HT1080 (cell line): ENCODE measurements at regions not wholly inside any gene's neighbourhood (a gene's known extent, or its start where the extent isn't known, plus 50 kb on each side); places are given as distances from the start of the nearest gene placed in this dataset.
"Not testable (repeated sequence)": the region's sequence is repeated elsewhere in the genome, so short reads cannot be mapped to it uniquely, and the experiment has no call there.

Source experiments
- DNase-seq: peaks from one replicate; pipeline ENCODE4 v3.0.0-alpha.2; 2015; ENCODE audit warnings: low read depth

DNA sequence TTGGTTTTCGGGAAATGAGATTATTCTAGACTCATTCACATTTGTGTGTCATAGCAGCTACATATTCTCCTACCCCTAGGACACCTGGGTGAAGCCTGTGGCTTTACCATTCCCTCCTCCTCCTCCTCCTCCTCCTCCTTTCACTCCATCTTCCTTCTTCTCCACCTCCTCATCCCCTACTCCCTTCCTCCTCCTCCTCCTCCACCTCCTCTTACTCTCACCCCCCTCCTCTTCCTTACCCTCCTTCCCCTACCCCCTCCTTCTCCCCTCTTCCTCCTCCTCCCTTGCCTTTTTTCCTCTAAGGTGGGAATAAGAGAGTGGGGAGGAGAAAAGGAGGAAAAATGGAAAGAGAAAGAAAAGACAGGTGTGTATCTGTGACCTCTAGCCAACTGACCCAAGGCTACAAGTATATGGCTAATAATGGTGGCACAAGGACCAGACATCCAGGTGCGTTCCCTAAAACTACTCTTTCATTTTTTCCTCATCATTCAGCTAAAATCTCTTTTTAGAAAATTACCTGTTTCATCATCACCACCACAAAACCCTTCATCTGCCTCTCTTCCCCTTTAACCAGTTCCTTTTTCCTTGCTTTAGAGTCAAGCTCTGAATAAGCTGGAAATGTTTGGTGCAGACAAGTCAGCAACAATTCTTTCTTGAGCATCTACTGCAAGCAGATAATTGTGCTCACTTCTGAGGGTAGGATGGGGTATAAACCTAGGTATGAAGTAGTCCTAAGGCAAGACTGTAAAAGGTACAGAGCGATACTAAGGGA, 149.8 kb upstream of the FOXN3 start:
- no peak for DNase-seq

DNA sequence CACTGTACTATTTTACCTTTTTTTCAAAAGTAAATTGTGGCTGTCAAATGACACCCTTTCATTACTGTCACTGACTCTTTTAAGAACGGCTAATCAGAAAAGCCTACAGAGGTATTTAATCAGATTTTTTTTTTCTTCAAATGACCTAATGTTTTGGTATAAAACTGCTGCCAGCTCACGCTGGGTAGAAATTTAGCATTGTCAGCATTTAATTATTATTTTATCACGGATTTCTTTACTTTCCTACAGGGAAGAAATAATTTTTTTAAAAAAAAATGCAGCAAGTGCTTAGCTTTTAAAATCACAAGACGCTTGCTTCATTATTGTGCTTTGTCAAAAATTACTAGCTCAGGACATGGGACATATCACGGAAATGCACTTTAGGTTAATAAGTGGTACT, 149.1 kb upstream of the FOXN3 start:
- DNase-seq = no peak

DNA sequence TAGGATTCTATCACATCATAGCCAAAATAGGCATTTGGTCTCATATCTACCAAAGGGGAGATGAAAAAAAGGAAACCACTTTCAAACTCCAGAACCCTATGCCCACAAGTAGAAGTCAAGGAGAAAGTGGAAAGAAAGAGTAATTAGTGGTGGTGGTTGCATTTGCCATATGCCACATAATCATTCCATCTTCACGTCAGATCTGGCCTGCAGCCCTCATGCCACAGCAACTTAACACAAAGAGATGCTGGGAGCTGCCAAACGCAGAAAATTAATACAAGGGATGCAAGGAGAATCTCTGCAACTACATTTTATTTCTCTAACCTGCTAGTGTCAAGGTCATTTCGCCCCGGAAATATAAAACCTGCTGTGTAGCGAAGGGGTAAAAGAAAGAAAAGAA, 148.6 kb upstream of the FOXN3 start:
- DNase-seq = no peak

DNA sequence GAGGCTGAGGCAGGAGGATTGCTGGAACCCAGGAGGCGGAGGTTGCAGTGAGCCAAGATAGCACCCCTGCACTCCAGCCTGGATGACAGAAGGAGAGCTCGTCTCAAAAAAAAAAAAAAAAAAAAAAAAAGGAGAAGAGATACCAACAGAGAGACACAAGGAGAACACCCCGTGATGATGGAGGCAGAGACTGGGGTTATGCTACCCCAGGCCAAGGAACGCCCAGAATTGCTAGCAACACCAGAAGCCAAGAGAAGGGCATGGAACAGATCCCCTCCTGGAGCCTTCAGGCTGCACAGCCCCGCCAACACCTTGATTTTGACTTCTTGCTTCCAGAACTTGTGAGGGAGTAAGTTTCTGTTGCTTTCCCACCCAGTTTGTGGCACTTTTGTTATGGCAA, 148.0 kb upstream of the FOXN3 start:
- no peak for DNase-seq

DNA sequence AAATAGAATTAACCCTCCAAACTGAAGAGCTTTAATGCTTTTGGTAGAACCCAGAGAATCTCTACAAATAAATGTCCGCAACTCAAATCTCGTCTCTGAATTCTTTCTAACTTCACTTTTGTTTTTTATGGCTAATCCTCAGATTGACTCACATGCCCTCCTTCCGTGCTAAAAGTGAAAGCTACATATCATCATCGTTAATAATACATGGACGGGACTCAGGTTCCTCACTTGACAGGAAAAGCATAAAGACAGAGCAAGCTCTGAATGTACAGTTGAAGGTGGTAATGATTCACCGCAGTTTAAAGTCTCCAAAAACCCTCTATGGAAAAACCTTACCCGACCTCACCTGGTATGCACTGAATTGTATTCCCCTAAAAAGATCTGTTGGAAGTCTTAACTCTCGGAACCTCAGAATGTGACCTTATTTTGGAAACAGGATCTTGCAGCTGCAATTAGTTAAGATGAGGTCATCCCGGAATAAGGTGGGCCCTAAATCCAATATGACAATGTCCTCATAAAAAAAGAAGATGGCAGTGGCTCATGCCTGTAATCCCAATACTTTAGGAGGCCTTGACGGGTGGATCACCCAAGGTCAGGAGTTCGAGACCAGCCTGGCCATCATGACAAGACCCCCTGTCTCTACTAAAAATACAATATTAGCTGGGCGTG, 147.4 kb upstream of the FOXN3 start:
- peak; percentile 68 for DNase-seq

DNA sequence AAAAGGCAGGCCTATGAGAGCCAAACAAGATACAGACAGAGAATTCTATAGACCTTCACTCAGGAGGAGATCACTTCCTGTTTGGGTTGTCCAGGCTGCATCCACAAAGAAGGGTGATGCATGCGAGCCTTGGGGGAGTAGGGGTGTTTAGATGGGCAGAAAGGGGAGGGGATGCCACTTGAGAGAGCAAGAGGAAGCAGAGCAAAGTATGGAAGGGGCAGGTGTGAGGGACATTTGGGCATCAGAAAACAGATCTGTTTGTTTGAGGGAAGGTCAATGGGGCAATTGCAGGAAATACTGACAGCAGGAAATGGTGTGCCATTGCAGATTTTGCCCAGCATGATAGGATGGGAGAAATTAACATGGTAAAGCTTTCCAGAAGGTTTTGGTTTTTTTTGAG, 146.4 kb upstream of the FOXN3 start:
- no peak for DNase-seq

DNA sequence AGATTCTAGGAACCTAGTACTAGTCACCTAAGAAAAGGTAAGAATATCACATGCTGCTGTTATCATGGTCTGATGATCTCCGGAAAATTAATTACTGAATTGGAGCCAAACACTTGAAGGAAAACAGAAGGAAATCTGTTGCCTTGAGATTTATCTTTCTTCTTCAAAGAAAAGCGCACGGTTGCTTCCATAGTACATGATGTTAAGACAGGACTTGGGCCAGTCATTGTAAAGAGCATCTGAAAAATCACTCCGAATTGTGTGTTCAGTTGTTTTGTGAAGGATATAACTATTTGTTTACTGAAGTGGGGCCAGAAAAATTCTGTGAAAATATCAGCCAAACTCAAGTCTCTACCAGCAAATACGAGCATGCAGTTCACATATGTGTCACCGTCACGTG, 134.9 kb upstream of the FOXN3 start:
- no peak for DNase-seq

DNA sequence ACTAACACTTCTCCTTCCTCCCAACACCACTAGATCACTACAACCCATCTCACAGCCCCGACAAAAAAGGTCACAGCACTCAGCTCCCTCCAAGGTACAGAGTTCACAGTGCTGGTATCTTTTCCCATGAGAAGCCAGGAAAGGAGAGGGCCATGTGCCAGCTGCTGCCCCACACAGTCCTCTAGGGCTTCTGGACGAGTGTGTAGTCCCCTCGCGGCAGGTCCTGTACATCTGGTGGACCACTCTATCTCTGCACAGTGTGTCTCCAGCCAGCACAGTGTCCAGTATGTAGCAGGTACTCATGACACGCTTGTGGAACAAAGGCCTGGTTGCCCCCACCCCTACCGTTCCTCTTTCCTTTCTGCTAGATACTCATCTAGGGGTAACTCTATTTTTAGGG, 134.4 kb upstream of the FOXN3 start:
- DNase-seq = no peak

DNA sequence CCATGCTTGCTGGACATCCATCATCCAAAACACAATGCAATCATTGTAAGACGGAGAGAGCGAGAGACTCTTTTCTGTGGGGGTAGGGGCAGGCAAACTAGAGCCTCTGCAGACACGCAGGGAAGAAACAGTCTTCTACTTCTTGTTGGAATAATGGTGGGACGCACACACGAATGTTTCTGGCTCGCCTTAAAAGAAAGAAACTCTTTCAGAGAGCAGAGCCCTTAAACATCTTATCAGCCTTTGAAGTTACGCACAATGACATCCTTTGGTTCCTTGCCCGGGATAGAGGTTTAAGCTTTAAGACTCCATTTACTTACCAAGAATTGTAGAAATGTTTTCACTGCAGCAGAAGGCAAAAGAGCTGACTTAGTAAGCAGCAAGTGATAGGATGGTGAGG, 133.8 kb upstream of the FOXN3 start:
- no peak for DNase-seq

DNA sequence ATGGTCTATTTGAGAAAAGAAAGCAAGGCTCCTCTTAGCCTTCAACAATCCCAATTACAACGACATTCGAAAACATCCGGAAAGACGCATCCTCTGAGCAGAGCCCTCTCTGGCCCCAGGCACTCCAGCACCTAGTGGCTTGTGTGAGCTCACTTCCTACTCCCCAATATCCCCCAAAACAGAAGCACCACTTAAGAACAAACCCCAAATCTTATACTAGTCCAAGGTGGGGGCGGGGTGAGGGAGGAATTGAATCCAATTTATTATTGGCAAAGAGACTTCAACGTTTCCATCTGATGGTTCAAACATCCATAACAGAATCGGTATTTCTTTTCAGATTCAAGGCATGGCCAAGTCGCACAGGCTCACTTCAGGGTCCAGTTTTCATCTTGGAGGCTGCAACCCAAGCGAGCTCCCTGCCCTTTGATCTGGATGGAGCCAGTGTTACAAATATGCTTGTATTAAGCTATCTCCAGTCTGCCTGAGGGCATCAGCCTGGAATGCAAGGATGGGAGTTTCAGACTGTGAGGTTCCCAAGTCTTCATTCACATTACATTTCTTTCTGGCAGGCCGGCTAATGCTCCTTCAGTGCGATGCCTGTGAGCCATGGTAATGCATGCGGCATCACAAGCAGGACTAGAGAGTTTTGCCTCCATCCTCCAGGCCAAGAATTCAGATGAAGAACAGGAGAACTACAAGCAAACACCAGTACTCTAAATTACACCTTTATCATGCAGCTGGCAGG, 132.5 kb upstream of the FOXN3 start:
- DNase-seq = no peak

DNA sequence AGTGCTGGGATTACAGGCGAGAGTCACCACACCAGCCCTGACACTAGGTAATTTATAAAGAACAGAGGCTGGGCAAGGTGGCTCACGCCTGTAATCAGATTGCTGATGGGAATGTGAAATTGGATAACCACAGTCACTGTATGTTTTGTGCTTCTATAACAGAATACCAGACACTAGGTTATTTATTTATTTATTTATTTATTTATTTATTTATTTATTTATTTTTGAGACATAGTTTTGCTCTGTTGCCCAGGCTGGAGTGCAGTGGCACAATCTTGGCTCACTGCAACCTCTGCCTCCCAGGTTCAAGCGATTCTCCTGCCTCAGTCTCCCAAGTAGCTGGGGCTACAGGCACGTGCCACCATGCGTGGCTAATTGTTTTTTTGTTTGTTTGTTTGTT, 130.0 kb upstream of the FOXN3 start:
- not testable (repeated sequence) for DNase-seq

DNA sequence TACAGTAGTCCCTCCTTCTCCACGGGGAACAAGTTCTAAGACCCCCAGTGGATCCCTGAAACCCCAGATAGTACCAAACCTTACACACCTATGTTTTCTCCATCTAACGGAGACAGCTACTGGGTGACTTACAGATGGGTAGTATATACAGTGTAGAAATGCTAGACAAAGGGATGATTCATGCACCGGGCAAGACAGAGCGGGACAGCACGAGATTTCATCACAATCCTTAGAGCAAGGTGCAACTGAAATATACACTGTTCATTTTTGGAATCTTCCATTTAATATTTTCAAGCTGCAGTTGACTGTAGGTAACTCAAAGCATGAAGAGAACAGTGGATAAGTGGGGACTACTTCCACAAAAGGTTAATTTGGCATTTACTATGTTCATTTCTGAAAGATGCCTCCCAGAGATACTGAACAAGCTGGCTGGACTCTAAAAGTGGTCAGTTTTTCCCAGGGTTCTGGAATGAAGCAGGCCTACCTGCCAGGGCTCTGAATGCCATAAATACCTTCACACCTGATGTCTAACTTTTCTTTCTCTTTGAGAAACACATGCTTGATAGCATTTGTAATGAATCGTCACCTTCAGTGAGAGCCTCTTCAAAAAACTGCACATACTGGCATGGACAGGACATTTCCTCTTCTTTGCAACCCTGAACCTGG, 127.7 kb upstream of the FOXN3 start:
- DNase-seq = peak; percentile 20

DNA sequence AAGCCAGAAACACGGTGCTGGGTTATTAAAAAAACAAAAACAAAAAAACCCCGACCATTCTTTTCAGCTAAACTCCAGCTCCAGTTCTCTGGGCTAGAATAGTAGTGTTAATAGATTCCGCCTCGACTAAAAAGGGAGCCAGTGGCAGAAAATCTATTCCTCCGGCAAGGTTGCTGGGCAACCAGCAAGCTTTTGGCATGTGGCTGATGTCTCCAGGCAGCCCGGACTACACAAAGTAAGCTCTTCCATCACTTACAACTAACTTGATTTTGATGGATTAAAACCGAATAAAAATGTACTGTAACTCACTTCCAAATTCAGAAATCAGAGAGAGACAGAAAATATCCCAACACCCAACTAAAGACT, 126.4 kb upstream of the FOXN3 start:
- no peak for DNase-seq

DNA sequence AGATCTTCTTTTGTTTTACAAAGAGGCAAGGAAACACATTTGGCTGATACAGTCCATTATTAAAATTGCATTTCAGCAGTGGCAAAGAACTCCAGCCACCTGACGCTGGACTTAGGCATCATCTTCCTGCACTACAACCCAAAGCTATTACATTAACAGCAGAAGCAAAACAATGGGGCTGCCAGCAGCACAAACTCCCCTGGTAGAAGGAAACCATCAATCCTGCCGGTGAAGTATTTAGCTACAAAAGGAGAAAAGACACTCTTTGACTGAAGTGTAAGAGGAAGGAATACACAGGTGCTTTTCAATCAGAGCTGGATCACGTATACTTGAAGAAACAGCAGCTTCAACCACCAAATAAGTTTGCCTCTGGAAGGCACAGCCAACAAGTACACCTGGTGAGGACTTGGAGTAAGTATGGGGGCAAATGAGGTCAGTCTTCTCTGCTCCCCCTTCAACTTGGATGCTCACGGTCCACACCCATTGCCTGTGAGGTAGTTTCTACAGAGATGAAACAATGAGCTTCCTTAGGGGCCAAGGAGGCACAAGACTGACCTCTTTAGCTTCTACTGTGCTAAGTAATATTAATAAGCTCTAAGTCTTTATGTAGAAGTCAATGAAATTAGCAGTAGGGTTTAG, 125.9 kb upstream of the FOXN3 start:
- DNase-seq = no peak

DNA sequence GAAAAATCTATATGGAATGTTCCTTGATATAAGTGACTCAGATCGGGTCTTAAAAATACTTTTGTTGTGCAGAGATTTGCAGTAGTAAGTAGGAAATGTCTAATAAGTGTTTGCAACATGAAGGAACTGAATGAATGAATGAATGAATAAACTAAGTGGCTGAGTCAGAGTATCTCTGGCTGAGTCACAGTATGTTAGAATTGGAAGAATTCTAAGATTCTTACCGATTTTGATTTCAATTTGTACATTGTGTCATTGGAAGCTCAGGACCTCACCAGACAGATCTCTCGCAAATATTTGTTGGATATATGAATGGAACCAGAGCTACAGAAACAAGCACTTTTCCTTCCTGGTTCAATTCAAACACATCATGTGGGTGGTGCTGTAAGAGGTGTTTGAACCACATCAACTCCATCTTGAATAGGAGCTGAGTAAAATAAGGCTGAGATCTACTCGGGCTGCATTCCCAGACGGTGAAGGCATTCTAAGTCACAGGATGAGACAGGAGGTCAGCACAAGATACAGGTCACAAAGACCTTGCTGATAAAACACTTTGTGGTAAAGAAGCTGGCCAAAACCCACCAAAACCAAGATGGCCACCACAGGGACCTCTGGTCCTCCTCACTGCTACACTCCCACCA, 123.9 kb upstream of the FOXN3 start:
- peak; percentile 84 for DNase-seq

DNA sequence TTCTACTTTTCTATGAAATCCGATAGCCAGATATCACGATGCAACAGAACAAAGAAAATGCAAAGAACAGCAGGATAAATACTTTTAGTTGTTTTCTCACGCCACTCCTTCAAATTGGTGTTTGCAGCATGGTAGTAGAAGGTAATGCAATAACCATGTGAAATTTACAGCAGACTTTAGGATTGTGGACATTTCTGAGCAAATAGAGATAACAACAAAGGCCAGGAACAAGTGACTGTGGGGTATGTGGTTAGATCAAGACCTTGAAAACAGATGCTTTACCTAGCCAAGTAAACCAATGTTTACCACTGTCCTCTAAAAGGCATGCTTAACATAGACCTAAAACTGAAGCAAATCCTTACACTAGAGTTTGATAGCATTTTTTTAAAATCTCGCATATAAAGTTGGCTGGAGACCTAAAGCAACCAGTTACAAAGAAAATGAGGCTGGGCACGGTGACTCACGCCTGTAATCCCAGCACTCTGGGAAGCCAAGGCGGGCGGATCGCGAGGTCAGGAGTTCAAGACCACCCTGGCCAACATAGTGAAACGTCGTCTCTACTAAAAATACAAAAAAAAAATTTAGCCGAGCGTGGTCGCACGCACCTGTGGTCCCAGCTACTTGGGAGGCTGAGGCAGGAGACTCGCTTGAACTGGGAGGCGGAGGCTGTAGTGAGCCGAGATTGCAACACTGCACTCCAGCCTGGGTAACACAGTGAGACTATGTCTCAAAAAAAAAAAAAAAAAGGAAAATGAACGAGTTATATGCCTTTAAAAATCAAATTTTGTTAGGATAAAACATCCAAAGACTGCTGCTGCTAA, 123.2 kb upstream of the FOXN3 start:
- peak; percentile 54 for DNase-seq

DNA sequence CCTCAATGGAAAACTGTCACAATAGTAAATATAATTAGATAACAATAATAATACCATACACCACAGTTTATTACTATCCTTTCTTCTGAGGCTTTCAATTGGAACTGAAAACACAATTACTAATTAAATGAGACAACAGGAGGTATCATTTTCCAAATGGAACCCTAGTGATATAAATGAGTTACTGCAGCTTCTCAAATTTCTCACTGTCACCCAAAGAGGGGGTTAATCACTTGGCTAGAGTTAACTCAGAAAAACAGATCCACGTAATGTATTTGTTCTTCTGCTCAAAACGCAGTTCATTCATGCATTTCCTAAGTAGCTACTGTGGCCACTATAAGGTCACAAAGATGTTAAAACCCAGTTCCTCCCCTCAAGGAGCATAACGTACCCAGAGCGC, 120.9 kb upstream of the FOXN3 start:
- no peak for DNase-seq

DNA sequence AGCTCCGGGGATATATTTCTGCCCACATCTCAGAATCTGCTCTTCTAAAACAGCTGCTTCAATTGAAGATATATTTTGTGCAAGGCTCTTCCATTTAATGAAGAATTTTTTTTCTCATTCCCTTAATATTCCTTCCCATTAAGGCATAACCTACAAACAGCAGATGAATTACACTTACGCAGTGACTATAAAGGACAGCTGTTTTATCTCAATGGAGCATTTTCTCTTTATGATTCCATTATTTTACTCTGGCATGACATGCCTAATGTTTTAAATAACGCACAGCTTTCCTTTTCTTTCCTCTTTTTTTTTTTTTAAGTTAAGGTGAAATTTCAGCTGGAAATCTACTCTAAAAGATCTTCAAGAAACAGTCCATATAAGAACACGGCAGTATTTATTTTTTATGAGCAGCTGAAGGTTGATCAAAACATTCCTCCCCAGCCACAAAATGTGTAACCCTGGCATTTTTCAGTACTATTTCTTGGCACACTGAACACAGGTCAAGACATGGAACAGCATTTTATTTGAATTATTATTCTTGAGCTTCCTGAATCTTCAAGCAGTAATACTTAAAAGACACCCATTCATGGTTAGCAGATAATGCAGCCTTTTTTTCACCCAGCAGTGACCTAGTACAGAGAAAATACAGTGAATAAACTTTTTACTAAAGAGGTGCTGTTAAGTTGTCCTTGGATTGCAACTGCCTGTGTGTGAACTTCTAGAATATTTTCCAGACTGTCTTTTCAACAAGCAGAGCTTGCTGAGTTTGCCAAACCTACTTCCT, 118.1 kb upstream of the FOXN3 start:
- no peak for DNase-seq

DNA sequence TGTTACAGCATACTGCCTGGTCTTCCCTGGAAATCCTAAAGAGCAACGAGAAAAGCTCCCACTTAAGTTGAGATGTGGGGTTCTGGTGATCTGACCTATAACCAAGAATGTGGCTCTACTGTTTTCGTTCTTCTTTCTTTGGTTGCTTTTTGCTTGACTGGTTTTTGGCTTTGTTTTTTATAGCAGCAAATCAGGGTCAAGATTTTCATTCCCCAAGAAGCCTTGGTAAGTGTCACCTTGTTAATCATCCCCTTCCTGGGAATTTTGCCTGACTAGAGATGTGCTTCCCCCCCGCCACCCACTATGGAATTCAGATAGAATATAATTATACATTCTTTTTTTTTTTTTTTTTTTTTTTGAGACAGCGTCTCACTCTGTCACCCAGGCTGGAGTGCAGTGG, 116.7 kb upstream of the FOXN3 start:
- DNase-seq = no peak
